AG04449 (cell line): ENCODE measurements at regions not wholly inside any gene's neighbourhood (a gene's known extent, or its start where the extent isn't known, plus 50 kb on each side); places are given as distances from the start of the nearest gene placed in this dataset.
"Not testable (repeated sequence)": the region's sequence is repeated elsewhere in the genome, so short reads cannot be mapped to it uniquely, and the experiment has no call there.

ENCODE experiments used
- CTCF ChIA-PET: fragments of 350-600 bp; formaldehyde crosslinking; extraction: SDS; loops from one replicate; lab custom pipeline; 2021; ENCODE audit warnings: antibody characterized with exemption; lab: Yijun Ruan, JAX
- POLR2A ChIA-PET: fragments of 400-600, 350-600 bp; formaldehyde crosslinking; extraction: SDS; loops from one replicate; lab custom pipeline; 2020; ENCODE audit warnings: antibody characterized with exemption, inconsistent platforms; lab: Yijun Ruan, JAX
- DNase-seq: peaks from one replicate; pipeline ENCODE4 v3.0.0-alpha.2; 2010; ENCODE audit warnings: low read depth, low spot score
- H3K4me3 ChIP-seq: 2 replicates; pipeline ENCODE4 v1.5.1; 2011; ENCODE audit warnings: low read depth, mild to moderate bottlenecking, control low read depth, low read length
- TF ChIP-seq, protein P1 (sequence below): IDR thresholded peaks from one replicate; pipeline ENCODE4 v1.5.1; 2011; ENCODE audit warnings: mild to moderate bottlenecking, moderate library complexity, low read length, control low read depth, inconsistent platforms; ENCODE audit not compliant: insufficient read depth; ENCODE audit errors: missing control alignments

DNA sequence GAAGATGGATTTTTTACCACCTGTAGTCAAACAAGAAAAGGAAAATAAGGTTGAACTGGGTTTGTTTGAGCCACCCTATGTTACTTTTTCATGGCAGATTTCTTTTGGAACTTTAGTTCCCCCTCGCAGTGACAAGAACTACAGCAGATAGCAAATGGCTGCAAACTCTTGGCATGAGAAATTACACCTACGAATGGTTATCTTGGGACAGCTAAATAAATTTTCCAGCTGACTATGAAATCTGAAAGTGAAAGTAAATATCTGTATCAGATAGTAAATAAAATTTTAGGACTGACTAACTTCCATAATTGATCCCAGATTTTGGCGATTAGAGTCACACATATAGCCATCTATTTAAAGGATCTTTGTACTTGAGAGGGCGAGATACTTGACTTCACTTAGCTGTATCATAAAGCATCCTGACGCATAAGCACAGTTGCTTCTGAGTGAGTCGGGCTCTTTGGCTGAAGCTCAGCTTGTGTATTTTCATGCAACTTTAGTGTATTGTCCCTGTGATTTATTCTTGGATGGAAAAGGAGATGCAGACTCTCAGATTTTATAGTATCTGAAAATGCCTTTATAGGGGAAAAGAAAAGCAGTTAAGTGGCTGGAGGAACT, 125.3 kb upstream of the B3GAT2 start:
- ChIA-PET POLR2A (no interaction called here), CTCF (no interaction called here)
- DNase-seq = no peak

DNA sequence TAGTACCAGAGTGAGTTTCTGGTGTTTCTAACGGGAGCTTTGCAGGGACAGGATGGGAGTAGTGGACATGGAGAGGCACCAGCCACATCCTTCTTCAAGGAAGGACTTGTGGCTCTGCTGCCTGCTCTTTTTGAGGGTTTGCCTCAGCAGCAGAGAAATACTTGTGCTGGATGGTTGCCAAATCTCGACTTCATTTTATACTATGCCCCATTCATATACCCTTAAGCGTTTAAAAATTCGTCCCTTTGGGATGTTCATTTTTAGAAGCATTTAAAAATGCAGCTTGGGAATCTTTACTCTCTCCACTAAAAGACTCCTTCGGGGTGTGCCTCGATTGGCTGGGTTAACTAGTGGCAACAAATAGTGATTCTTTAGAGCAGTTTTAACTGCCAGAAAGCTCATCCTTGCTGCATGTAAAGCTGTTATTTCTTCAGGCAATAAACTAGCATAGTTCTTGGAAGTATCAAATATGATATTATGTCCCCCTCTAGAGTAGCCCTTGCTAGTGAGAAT, 126.5 kb upstream of the B3GAT2 start:
- CTCF ChIA-PET = interaction anchor here (1.0 kb wide), 1 partner anchor 8 kb away, joined by 3 read pairs; no protein-coding TSS in a partner anchor
- no peak overlapping the region for H3K4me3 ChIP-seq
- TF ChIP-seq, protein P1, sequence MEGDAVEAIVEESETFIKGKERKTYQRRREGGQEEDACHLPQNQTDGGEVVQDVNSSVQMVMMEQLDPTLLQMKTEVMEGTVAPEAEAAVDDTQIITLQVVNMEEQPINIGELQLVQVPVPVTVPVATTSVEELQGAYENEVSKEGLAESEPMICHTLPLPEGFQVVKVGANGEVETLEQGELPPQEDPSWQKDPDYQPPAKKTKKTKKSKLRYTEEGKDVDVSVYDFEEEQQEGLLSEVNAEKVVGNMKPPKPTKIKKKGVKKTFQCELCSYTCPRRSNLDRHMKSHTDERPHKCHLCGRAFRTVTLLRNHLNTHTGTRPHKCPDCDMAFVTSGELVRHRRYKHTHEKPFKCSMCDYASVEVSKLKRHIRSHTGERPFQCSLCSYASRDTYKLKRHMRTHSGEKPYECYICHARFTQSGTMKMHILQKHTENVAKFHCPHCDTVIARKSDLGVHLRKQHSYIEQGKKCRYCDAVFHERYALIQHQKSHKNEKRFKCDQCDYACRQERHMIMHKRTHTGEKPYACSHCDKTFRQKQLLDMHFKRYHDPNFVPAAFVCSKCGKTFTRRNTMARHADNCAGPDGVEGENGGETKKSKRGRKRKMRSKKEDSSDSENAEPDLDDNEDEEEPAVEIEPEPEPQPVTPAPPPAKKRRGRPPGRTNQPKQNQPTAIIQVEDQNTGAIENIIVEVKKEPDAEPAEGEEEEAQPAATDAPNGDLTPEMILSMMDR = no peak
- POLR2A ChIA-PET = no interaction called here
- DNase-seq = no peak

More for the DNA sequence above, 125.3 kb upstream of the B3GAT2 start:
- TF ChIP-seq, protein P1 = no peak
- no peak overlapping the region for H3K4me3 ChIP-seq

DNA sequence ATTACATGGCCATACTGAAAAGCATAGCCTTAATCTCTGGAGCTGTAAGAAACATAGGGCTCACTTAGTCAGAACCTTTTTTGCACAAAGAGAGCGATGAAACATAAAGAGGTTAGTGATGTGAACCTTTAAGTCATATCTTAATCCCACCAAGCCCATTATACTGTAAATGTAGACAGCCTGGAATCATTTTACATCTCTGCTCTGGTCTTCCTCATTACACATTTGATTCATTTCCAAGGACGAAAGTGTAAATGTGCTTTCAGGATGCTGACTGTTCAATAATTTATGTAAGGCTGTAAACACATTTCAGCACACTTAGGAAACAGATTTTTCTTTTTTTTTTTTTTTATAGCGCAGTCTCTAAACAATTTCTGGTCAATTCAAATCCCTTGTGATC, 131.3 kb upstream of the B3GAT2 start:
- no peak for DNase-seq
- TF ChIP-seq, protein P1 = no peak
- no peak overlapping the region for H3K4me3 ChIP-seq
- ChIA-PET CTCF (interaction anchor here (0.9 kb wide), 1 partner anchor 263 kb away, joined by 3 read pairs; no protein-coding TSS in a partner anchor), POLR2A (no interaction called here)

DNA sequence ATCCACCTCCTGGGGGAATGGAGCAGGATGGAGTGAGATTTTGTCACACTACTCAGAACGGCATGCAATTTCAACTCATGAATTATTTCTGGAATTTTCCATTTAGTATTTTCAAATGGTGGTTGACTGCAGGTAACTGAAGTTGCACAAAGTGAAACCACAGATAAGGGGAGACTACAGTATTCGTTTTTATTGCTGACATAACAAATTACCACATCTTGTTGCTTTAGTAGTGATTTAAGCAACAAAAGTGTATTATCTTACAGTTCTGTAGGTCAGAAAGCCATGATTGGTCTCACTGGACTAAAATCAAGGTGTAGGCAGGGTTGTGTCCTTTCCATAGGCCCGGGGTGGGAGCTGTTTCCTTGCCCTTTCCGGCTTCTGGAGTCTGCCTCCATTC, 133.4 kb upstream of the B3GAT2 start:
- TF ChIP-seq, protein P1 = no peak
- no peak for DNase-seq
- CTCF ChIA-PET = no interaction called here
- H3K4me3 ChIP-seq = no peak overlapping the region
- POLR2A ChIA-PET = no interaction called here

DNA sequence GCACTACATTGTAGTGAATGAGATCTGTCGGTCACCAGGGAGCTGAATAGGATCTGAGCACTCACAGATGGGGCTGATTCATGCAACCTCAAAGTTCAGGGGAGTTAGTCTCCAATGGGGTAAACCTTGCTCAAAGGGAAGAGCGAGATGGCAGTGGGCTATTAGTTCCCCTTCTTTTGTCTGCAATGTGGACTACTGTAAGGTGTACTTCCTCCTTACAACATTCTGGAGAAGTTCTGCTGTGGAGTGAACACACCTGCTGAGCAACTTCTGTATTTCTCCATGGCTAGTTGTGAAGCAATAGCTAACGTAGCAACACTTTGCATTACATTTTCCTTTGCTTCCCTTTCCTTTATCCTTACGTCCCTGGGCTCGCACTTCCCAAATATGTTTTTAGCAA, 134.3 kb upstream of the B3GAT2 start:
- CTCF ChIA-PET = interaction anchor here (0.7 kb wide), 1 partner anchor 8 kb away, joined by 3 read pairs; no protein-coding TSS in a partner anchor
- no peak overlapping the region for H3K4me3 ChIP-seq
- no peak for DNase-seq
- TF ChIP-seq, protein P1 = no peak
- POLR2A ChIA-PET = no interaction called here

DNA sequence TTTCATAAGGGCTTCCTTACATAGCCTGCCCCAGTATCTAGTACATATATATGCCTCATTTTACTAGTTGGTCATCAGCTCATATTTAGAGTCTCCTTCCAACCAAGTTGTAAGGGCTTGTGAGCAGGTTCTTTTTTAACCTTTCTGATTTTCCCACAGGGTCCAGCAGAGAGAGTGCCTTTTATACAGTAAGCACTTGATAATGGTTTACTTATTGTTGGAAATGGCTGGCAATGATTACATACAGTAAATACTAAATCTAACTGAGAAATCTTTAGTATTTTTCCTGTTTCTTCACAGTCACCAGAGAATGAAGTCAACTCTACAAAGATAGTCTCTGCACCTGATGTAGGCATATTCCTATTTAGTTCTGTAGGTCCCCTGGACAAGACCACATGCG, 135.1 kb upstream of the B3GAT2 start:
- DNase-seq = no peak
- ChIA-PET CTCF (interaction anchor here (0.7 kb wide), 1 partner anchor 8 kb away, joined by 3 read pairs; no protein-coding TSS in a partner anchor), POLR2A (no interaction called here)
- TF ChIP-seq, protein P1 = no peak
- no peak overlapping the region for H3K4me3 ChIP-seq

DNA sequence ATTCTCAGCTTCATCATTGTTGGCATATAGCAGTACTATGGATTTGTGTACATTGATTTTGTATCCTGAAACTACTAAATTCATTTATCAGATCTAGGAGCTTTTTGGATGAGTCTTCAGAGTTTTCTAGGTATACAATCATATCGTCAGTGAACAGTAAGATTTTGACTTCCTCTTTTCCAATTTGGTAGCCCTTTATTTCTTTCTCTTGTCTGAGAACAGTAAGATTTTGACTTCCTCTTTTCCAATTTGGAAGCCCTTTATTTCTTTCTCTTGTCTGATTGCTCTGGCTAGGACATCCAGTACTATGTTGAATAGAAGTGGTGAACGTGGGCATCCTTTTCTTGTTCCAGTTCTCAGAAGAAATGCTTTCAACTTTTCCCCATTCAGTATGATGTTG, 140.4 kb upstream of the B3GAT2 start:
- DNase-seq, POLR2A ChIA-PET, CTCF ChIA-PET, H3K4me3 ChIP-seq: not testable (repeated sequence)
